ENCODE measurements at regions not wholly inside any gene's neighbourhood (a gene's known extent, or its start where the extent isn't known, plus 50 kb on each side); places are given as distances from the start of the nearest gene placed in this dataset.

- TF ChIP-seq POLR2A (IDR thresholded peaks at IDR 0.05; ENCODE audit: low read length) = no peak
- no peak for TF ChIP-seq GATA1 (IDR thresholded peaks at IDR 0.05; ENCODE audit: low read depth, low read length)
Measured at GRCh38 chr7:25454562-25455041, 226.3 kb upstream of the NPVF start.

Measured in erythroblast (primary cell).